K562 (cell line): ENCODE measurements at regions not wholly inside any gene's neighbourhood (a gene's known extent, or its start where the extent isn't known, plus 50 kb on each side); places are given as distances from the start of the nearest gene placed in this dataset.

Experiments used
- ATAC-seq: fragments of 200-7000 bp; cut with Tn5 transposase; 3 replicates; pipeline ENCODE4 v1.9.1; 2020; ENCODE audit warnings: moderate library complexity
- BruUV-seq: library from RNA; stranded (reverse); fragments of 400-500 nt; replicated peaks from 2 replicates; lab custom pipeline; 2021; lab: Mats Ljungman, UMichigan
- CTCF ChIA-PET: fragments of 300-600 bp; formaldehyde crosslinking; extraction: SDS; loops from one replicate; lab custom pipeline; 2021; ENCODE audit warnings: low intra/inter-chr PET ratio; lab: Yijun Ruan, JAX
- POLR2A ChIA-PET: fragments of 300-600, 350-650 bp; sonication (Branson Sonifier 250); formaldehyde crosslinking; extraction: SDS; loops from one replicate; lab custom pipeline; 2021; ENCODE audit warnings: antibody characterized with exemption, inconsistent platforms; lab: Yijun Ruan, JAX
- DNase-seq, 4 experiments: peaks; one replicate each; pipeline versions ENCODE4 v3.0.0 to v3.0.0-alpha.2; 2011 to 2018; ENCODE audit warnings: low spot score in 3 of 4, mixed read lengths in 3 of 4; ENCODE audit errors: extremely low read depth in 1 of 4
- FAIRE-seq: peaks from 2 replicates; lab custom pipeline; 2011; peaks lifted over from hg19 to GRCh38; lab: Jason Lieb, UNC
- H2AFZ ChIP-seq: 2 replicates; pipeline ENCODE4 v1.6.0; 2011; ENCODE audit warnings: low read depth, low read length, control low read depth, inconsistent platforms
- H3K27ac ChIP-seq: fragments of 200-600 bp; 3 replicates; pipeline ENCODE4 v1.8.0; 2011; ENCODE audit warnings: low read depth, mild to moderate bottlenecking, control low read depth, inconsistent platforms, low read length, moderate library complexity, mixed read lengths; ENCODE audit errors: extremely low read depth
- H3K27me3 ChIP-seq, 2 experiments: fragments of 300-600 bp in 1 of 2; 2 replicates in 1 of 2; 3 replicates in 1 of 2; pipeline versions ENCODE4 v1.6.0 to v1.8.0; 2011; ENCODE audit warnings: inconsistent platforms in 2 of 2, low read length in 2 of 2, mild to moderate bottlenecking in 1 of 2, mixed read lengths in 1 of 2, moderate library complexity in 1 of 2; ENCODE audit not compliant: control insufficient read depth in 2 of 2, insufficient read depth in 2 of 2
- H3K36me3 ChIP-seq: fragments of 300-600 bp; 3 replicates; pipeline ENCODE4 v1.8.0; 2011; ENCODE audit warnings: mild to moderate bottlenecking, low read length, inconsistent platforms; ENCODE audit not compliant: control insufficient read depth, insufficient read depth
- H3K4me1 ChIP-seq, 2 experiments: fragments of 200-600 bp in 1 of 2; replicated peaks in 1 of 2; 2 replicates in 1 of 2; 3 replicates in 1 of 2; pipeline versions ENCODE4 v1.5.1 to v1.8.0; 2011; ENCODE audit warnings: inconsistent platforms in 2 of 2, low read length in 2 of 2, mild to moderate bottlenecking in 1 of 2, mixed read lengths in 1 of 2, moderate library complexity in 1 of 2; ENCODE audit not compliant: control insufficient read depth in 2 of 2, insufficient read depth in 2 of 2
- H3K4me2 ChIP-seq: 2 replicates; pipeline ENCODE4 v1.6.1; 2011; ENCODE audit warnings: low read length, control low read depth, inconsistent platforms, mixed read lengths; ENCODE audit not compliant: insufficient read depth
- H3K4me3 ChIP-seq: fragments of 200-600 bp; sonication (generic), shearing (Covaris generic); 2 replicates; pipeline ENCODE4 v1.5.1; 2016; ENCODE audit warnings: control low read depth, inconsistent platforms
- H3K79me2 ChIP-seq: fragments of 200-600 bp; 3 replicates; pipeline ENCODE4 v1.8.0; 2011; ENCODE audit warnings: low read length, inconsistent platforms; ENCODE audit not compliant: control insufficient read depth, insufficient read depth
- H3K9ac ChIP-seq, 2 experiments: 2 replicates each; pipeline versions ENCODE4 v1.6.0 to v1.6.1; 2011; ENCODE audit warnings: low read depth in 2 of 2, low read length in 2 of 2, control low read depth in 1 of 2, inconsistent platforms in 1 of 2, mild to moderate bottlenecking in 1 of 2, mixed read lengths in 1 of 2; ENCODE audit not compliant: insufficient read depth in 1 of 2
- H3K9me1 ChIP-seq: one replicate; pipeline ENCODE4 v1.6.0; 2011; ENCODE audit warnings: inconsistent platforms, mild to moderate bottlenecking, low read length, moderate library complexity; ENCODE audit not compliant: control insufficient read depth, insufficient read depth
- H3K9me3 ChIP-seq: replicated peaks from 2 replicates; pipeline ENCODE4 v1.5.1; 2011; ENCODE audit warnings: low read depth, low read length, inconsistent platforms; ENCODE audit not compliant: control insufficient read depth, insufficient read depth
- H4K20me1 ChIP-seq: replicated peaks from 2 replicates; pipeline ENCODE4 v1.6.1; 2011; ENCODE audit warnings: low read length, inconsistent platforms, mixed read lengths; ENCODE audit not compliant: control insufficient read depth, insufficient read depth
- ASH1L ChIP-seq: fragments of 450-650 bp; IDR thresholded peaks from 2 replicates; pipeline ENCODE4 v1.6.1; 2018; ENCODE audit warnings: borderline replicate concordance, mild to moderate bottlenecking, low read depth; ENCODE audit not compliant: partially characterized antibody
- ETS2 ChIP-seq: IDR thresholded peaks from 2 replicates; pipeline ENCODE4 v1.6.1; 2016; ENCODE audit warnings: borderline replicate concordance, missing genetic modification characterization, mild to moderate bottlenecking, moderate library complexity, missing compliant biosample characterization; ENCODE audit not compliant: poor library complexity, severe bottlenecking
- FUS ChIP-seq: fragments of 200-400 bp; formaldehyde crosslinking; optimal IDR thresholded peaks from 2 replicates; pipeline ENCODE3; 2017; ENCODE audit warnings: low read depth, low read length
- HNRNPH1 ChIP-seq: fragments of 200-400 bp; formaldehyde crosslinking; optimal IDR thresholded peaks from 2 replicates; pipeline ENCODE3; 2017; ENCODE audit warnings: low read depth, mild to moderate bottlenecking, low read length, moderate library complexity
- HNRNPUL1 ChIP-seq: fragments of 200-400 bp; formaldehyde crosslinking; IDR thresholded peaks from 2 replicates; pipeline ENCODE4 v1.6.1; 2017; ENCODE audit warnings: low read length
- ILF3 ChIP-seq: fragments of 450-650 bp; IDR thresholded peaks from 2 replicates; pipeline ENCODE4 v1.6.1; 2018; ENCODE audit warnings: antibody characterized with exemption, mild to moderate bottlenecking, moderate library complexity, borderline replicate concordance
- MAFG ChIP-seq: fragments of 450-650 bp; conservative IDR thresholded peaks from 2 replicates; pipeline ENCODE4 v1.6.1; 2016; ENCODE audit warnings: missing genetic modification characterization, missing compliant biosample characterization
- NCOA6 ChIP-seq: fragments of 450-650 bp; IDR thresholded peaks from 2 replicates; pipeline ENCODE4 v1.6.1; 2017; ENCODE audit warnings: mild to moderate bottlenecking
- SUPT5H ChIP-seq: fragments of 450-650 bp; IDR thresholded peaks from 2 replicates; pipeline ENCODE4 v1.6.1; 2016
- XRCC5 ChIP-seq: fragments of 200-400 bp; formaldehyde crosslinking; IDR thresholded peaks from 2 replicates; pipeline ENCODE4 v1.6.1; 2017; ENCODE audit warnings: low read depth, mild to moderate bottlenecking, low read length
- ZNF212 ChIP-seq: fragments of 450-650 bp; formaldehyde crosslinking; IDR thresholded peaks from 2 replicates; pipeline ENCODE4 v1.4.0; 2020; ENCODE audit warnings: mild to moderate bottlenecking
- WGBS: fragments of 100-300 bp; shearing (Covaris generic); methylation state at CpG from one replicate; pipeline ENCODE4 v1.1.6; 2016; ENCODE audit warnings: low coverage, mixed read lengths; ENCODE audit not compliant: insufficient coverage; ENCODE audit errors: missing lambda C conversion rate; 5-methylcytosine and 5-hydroxymethylcytosine counted together
- in situ Hi-C: fragments of 300-500 bp; cut with MboI; formaldehyde crosslinking; loops from 4 replicates; pipeline ENCODE4 v1.15.0; 2018; ENCODE audit warnings: inconsistent platforms, mixed read lengths
- intact Hi-C: fragments of 100-400 bp; cut with micrococcal nuclease; formaldehyde crosslinking; loops from 2 replicates; pipeline ENCODE4 v1.14.2; 2022
- TF ChIP-seq, protein P1 (sequence below): fragments of 450-650 bp; IDR thresholded peaks from 2 replicates; pipeline ENCODE4 v1.6.1; 2014; ENCODE audit warnings: low read depth, mild to moderate bottlenecking, moderate library complexity, borderline replicate concordance
- TF ChIP-seq, protein P2 (sequence below), 2 experiments: fragments of 150-350 bp in 1 of 2; IDR thresholded peaks; 2 replicates each; pipeline ENCODE4 v1.6.1; 2012 to 2016; ENCODE audit warnings: low read depth in 2 of 2, low read length in 2 of 2, mild to moderate bottlenecking in 1 of 2, moderate library complexity in 1 of 2
- TF ChIP-seq, protein P3 (sequence below), 3 experiments: fragments of 200-800 bp in 1 of 3; fragments of 250-450 bp in 1 of 3; fragments of 450-650 bp in 1 of 3; sonication (Bioruptor Pico) in 1 of 3; sonication (Bioruptor generic) in 1 of 3; formaldehyde crosslinking in 1 of 3; IDR thresholded peaks; 2 replicates each; pipeline versions ENCODE4 v1.6.1 to v1.8.0; 2016 to 2022; ENCODE audit warnings: mild to moderate bottlenecking in 2 of 3, missing genetic modification characterization in 2 of 3, missing compliant biosample characterization in 1 of 3, moderate library complexity in 1 of 3

DNA sequence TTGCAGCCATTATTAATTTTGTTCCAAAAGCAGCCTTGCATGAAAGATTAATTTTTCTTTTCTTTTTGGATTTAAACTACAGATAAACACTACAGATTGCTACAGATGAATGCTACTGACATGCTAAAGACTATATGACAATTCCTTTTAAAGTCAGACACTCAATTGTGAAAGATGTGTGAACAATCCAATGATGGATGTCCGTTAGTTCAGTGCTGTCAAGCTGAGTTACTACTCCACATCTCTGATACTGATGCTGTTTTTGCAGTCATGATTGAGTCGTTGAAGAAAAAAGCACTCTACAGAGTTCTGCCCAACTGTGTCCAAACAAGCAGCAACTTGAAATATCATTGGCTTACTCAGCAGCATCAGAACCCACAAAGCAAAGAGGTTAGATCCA lies 146.8 kb downstream of the OTUD1 start:
- no peak overlapping the region for H3K4me3 ChIP-seq
- H3K27me3 ChIP-seq = no peaks in the 10 kb centered on the region
- no peaks in the 10 kb centered on the region for H3K36me3 ChIP-seq
- H3K27ac ChIP-seq = no peak overlapping the region
- H3K4me2 ChIP-seq = no peak overlapping the region
- H4K20me1 ChIP-seq = no peaks in the 10 kb centered on the region
- no peaks in the 10 kb centered on the region for H3K9me1 ChIP-seq
- no peak for ATAC-seq
- in situ Hi-C loops (no loop called here), intact Hi-C loops (no loop called here)
- WGBS = 0% methylated on average over 2 of the region's 2 CpGs
- FAIRE-seq = no peak
- H3K79me2 ChIP-seq = no peaks in the 10 kb centered on the region
- H3K4me1 ChIP-seq = no peaks in the 10 kb centered on the region
- ChIA-PET CTCF (no interaction called here), POLR2A (no interaction called here)
- no peak overlapping the region for H3K9ac ChIP-seq
- no peaks in the 10 kb centered on the region for H3K9me3 ChIP-seq
- no peak for DNase-seq
- H2AFZ ChIP-seq = no peak overlapping the region
- BruUV-seq = no TSS peak
- TF ChIP-seq, protein P1, sequence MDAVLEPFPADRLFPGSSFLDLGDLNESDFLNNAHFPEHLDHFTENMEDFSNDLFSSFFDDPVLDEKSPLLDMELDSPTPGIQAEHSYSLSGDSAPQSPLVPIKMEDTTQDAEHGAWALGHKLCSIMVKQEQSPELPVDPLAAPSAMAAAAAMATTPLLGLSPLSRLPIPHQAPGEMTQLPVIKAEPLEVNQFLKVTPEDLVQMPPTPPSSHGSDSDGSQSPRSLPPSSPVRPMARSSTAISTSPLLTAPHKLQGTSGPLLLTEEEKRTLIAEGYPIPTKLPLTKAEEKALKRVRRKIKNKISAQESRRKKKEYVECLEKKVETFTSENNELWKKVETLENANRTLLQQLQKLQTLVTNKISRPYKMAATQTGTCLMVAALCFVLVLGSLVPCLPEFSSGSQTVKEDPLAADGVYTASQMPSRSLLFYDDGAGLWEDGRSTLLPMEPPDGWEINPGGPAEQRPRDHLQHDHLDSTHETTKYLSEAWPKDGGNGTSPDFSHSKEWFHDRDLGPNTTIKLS = no peak
- no peak for TF ChIP-seq ZNF212
- TF ChIP-seq HNRNPUL1 = no peak
- TF ChIP-seq, protein P2, sequence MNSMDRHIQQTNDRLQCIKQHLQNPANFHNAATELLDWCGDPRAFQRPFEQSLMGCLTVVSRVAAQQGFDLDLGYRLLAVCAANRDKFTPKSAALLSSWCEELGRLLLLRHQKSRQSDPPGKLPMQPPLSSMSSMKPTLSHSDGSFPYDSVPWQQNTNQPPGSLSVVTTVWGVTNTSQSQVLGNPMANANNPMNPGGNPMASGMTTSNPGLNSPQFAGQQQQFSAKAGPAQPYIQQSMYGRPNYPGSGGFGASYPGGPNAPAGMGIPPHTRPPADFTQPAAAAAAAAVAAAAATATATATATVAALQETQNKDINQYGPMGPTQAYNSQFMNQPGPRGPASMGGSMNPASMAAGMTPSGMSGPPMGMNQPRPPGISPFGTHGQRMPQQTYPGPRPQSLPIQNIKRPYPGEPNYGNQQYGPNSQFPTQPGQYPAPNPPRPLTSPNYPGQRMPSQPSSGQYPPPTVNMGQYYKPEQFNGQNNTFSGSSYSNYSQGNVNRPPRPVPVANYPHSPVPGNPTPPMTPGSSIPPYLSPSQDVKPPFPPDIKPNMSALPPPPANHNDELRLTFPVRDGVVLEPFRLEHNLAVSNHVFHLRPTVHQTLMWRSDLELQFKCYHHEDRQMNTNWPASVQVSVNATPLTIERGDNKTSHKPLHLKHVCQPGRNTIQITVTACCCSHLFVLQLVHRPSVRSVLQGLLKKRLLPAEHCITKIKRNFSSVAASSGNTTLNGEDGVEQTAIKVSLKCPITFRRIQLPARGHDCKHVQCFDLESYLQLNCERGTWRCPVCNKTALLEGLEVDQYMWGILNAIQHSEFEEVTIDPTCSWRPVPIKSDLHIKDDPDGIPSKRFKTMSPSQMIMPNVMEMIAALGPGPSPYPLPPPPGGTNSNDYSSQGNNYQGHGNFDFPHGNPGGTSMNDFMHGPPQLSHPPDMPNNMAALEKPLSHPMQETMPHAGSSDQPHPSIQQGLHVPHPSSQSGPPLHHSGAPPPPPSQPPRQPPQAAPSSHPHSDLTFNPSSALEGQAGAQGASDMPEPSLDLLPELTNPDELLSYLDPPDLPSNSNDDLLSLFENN (IDR thresholded peaks at IDR 0.05; ENCODE audit: low read depth in 2 of 2, low read length in 2 of 2) = no peak
- TF ChIP-seq, protein P3, sequence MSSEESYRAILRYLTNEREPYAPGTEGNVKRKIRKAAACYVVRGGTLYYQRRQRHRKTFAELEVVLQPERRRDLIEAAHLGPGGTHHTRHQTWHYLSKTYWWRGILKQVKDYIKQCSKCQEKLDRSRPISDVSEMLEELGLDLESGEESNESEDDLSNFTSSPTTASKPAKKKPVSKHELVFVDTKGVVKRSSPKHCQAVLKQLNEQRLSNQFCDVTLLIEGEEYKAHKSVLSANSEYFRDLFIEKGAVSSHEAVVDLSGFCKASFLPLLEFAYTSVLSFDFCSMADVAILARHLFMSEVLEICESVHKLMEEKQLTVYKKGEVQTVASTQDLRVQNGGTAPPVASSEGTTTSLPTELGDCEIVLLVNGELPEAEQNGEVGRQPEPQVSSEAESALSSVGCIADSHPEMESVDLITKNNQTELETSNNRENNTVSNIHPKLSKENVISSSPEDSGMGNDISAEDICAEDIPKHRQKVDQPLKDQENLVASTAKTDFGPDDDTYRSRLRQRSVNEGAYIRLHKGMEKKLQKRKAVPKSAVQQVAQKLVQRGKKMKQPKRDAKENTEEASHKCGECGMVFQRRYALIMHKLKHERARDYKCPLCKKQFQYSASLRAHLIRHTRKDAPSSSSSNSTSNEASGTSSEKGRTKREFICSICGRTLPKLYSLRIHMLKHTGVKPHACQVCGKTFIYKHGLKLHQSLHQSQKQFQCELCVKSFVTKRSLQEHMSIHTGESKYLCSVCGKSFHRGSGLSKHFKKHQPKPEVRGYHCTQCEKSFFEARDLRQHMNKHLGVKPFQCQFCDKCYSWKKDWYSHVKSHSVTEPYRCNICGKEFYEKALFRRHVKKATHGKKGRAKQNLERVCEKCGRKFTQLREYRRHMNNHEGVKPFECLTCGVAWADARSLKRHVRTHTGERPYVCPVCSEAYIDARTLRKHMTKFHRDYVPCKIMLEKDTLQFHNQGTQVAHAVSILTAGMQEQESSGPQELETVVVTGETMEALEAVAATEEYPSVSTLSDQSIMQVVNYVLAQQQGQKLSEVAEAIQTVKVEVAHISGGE (CRISPR knock-in tag; IDR thresholded peaks at IDR 0.05) = no peak
- no peak for TF ChIP-seq XRCC5
- TF ChIP-seq ILF3 = no peak
- no peak for TF ChIP-seq SUPT5H
- TF ChIP-seq FUS = no peak
- no peak for TF ChIP-seq HNRNPH1
- no peak for TF ChIP-seq NCOA6
- no peak for TF ChIP-seq ASH1L
- TF ChIP-seq MAFG (tag) = no peak
- no peak for TF ChIP-seq ETS2 (tag)
